VCaP (cell line): ENCODE measurements at regions not wholly inside any gene's neighbourhood (a gene's known extent, or its start where the extent isn't known, plus 50 kb on each side); places are given as distances from the start of the nearest gene placed in this dataset.

Source experiments
- H3K27ac ChIP-seq: fragments of 450-650 bp; 2 replicates; pipeline ENCODE4 v1.5.1; 2017
- TF ChIP-seq, protein P1 (sequence below): fragments of 450-650 bp; conservative IDR thresholded peaks from 2 replicates; pipeline ENCODE4 v1.5.1; 2017; ENCODE audit warnings: mild to moderate bottlenecking, moderate library complexity

DNA sequence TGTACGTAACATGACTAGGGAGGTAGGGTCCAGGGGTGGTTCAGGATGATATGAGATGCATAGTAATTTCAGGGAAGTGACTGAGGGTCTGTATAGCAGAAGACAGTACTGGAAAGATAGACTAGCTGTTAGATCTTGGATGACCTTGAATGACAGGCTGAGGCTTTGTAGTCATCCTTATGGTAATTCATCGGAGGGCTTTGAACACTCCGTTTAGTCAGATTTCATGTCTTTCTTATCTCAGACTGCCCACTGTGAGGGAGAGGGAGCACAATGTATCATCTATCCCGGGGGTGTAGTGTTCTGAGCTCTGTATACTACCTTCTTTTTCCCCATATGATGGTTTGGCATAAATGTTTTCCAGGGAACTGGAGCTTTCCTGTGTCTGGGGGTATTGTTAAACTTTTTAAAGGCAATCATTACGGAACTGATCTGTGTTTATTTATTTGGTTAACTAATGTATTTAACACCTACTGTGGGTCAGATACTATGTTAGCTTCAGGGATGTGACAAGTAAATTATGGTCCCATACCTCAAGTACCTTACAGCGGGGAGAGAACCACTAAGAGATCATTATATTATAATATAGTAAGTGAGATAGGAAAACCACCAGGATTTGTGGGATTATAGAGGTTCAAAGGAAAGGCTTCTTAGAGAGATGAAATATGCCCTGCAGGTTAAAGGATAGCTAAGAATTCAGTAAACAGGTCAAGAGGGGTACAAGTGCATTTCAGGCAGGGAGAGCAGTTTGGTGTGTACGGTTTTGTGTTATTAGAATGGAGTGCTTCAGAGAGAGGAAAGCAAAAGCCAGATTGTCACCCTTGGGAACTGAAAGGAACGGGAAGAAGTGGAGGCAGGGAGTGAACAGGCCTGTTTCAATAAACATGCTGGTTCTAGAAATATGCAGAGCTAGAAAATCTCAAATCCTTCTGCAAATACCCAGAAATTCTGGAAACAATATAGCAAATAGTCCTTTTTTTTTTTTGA, 164.8 kb upstream of the KL start:
- TF ChIP-seq, protein P1, sequence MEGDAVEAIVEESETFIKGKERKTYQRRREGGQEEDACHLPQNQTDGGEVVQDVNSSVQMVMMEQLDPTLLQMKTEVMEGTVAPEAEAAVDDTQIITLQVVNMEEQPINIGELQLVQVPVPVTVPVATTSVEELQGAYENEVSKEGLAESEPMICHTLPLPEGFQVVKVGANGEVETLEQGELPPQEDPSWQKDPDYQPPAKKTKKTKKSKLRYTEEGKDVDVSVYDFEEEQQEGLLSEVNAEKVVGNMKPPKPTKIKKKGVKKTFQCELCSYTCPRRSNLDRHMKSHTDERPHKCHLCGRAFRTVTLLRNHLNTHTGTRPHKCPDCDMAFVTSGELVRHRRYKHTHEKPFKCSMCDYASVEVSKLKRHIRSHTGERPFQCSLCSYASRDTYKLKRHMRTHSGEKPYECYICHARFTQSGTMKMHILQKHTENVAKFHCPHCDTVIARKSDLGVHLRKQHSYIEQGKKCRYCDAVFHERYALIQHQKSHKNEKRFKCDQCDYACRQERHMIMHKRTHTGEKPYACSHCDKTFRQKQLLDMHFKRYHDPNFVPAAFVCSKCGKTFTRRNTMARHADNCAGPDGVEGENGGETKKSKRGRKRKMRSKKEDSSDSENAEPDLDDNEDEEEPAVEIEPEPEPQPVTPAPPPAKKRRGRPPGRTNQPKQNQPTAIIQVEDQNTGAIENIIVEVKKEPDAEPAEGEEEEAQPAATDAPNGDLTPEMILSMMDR, result no peak
- no peak overlapping the region for H3K27ac ChIP-seq

GRCh38 chr13:32852526-32852925, 163.7 kb upstream of the KL start:
- TF ChIP-seq, protein P1, result no peak
- H3K27ac ChIP-seq, result no peak overlapping the region

DNA sequence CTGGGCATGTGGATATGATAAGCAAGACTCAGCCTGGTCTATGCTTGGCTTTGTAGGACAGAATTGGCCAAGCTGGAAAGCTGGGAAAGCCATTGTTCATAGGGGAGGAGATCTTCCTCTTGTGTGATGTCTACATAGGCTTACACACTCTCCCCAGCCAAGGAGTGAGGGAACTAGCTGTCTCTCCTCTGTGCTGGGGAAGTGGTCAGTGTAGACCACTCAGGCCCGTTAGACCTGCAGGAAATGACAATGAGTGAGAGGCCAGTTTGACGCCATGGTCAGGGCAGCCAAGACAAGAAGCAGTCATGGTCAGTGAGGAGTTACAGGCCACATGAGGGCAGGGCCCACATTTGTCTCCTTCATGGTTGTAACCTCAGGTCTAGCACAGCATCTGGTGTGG, 159.1 kb upstream of the KL start:
- TF ChIP-seq, protein P1, result no peak
- no peak overlapping the region for H3K27ac ChIP-seq

DNA sequence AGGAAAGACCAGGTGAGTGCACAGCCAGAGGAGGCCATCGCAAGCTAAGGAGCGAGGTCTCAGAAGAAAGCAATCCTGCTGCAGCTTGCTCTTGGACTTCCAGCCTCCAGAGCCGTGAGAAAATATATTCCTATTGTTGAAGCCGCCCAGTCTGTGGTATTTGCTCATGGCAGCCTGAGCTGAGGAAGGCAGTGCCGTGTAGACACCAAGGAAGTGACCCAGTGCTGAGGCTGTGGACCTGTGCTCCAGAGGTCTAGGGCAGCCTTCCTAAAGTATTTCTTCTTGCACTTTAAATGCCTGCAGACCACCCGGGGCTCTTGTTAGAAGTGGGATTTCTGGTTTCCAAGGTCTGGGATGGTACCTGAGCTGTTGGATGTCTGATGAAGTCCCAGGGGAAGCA, 158.5 kb upstream of the KL start:
- H3K27ac ChIP-seq, result no peak overlapping the region
- TF ChIP-seq, protein P1, result no peak

DNA sequence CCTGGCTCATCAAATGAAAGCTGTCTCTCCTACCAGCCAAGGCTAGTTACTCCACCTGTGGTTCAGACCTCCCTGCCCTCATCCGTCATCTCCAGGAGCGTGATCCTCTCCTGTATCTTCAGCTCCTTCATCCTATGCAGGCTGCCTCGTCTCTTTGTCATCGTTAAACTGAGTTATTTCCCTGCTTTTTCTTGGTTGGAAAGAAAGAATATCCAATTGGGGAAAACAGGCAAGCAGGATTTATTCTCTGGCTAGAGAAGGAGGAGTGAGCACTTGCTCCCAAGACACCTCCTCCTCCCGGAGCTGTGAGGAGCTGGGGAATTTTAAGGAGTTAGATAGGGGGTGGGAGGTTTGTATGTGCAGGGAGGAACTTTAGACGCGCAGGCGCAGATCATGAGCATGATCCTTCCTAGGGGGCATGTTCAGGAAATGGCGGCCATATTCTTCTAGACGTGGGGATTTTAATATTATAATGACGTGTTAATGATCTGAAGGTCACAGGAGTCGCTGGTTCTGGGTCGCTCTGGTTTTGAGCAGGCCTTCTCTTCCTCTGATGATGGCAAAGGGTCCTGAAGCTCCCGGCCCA, 156.4 kb upstream of the KL start:
- no peak overlapping the region for H3K27ac ChIP-seq
- TF ChIP-seq, protein P1, result no peak

GRCh38 chr13:32861304-32861703, 154.9 kb upstream of the KL start:
- no peak overlapping the region for H3K27ac ChIP-seq
- TF ChIP-seq, protein P1, result no peak

- no peak overlapping the region for H3K27ac ChIP-seq
- TF ChIP-seq, protein P1, result no peak
These were observed 152.6 kb upstream of the KL start for GRCh38 chr13:32863596-32863995.
